ENCODE measurements at regions not wholly inside any gene's neighbourhood (a gene's known extent, or its start where the extent isn't known, plus 50 kb on each side); places are given as distances from the start of the nearest gene placed in this dataset.

- TF ChIP-seq ZBTB33 (IDR thresholded peaks at IDR 0.05; ENCODE audit: extremely low read depth, insufficient replicate concordance, low read length) (no peak), JUND (IDR thresholded peaks at IDR 0.05) (no peak)
These were observed 396.5 kb downstream of the ZNF608 start for GRCh38 chr5:124349931-124350330.

Measured in HCT116 (cell line).